ENCODE measurements at regions not wholly inside any gene's neighbourhood (a gene's known extent, or its start where the extent isn't known, plus 50 kb on each side); places are given as distances from the start of the nearest gene placed in this dataset.
A peak's percentile ranks its signal among the peaks of the same experiment; 100 is the strongest.

DNA sequence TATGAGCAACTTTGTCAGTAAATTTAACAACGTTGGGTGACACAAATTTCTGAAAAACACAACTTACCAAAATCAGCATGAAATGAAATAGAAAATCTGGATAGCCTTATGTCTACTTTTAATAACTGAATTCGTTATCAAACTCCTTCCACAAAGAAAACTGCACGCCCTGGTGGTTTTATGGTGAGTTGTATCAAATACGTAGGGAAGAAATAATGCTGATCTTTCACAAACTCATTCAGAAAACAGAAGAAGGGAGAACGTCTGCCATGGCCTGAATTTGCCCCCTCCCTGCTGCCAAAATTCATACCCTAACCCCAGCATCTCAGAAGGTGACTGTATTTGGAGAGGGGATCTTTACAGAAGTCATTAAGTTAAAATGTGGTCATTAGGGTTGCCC lies 50.0 kb upstream of the COL18A1 start:
- no peak overlapping the region for H3K4me2 ChIP-seq
- 68% methylated on average over 5 of the region's 5 CpGs for WGBS (ENCODE audit: missing lambda C conversion rate)
- FAIRE-seq (no peak), DNase-seq (ENCODE audit: low read depth in 1 of 2, low spot score in 1 of 2) (no peak), ATAC-seq (no peak)
- CTCF ChIA-PET: no interaction called here
- no peaks in the 10 kb centered on the region for H3K4me1 ChIP-seq
- no peak overlapping the region for H3K4me3 ChIP-seq
- POLR2A ChIA-PET: no interaction called here
- H3K9me3 ChIP-seq: no peaks in the 10 kb centered on the region
- TF ChIP-seq POLR2AphosphoS2 (conservative IDR thresholded peaks at IDR 0.05; ENCODE audit: low read length): no peak
- TF ChIP-seq CBX2 (IDR thresholded peaks at IDR 0.05; ENCODE audit: borderline replicate concordance, low read depth): no peak
- TF ChIP-seq FOSB (CRISPR knock-in tag; IDR thresholded peaks at IDR 0.05): no peak
- TF ChIP-seq, protein P1, sequence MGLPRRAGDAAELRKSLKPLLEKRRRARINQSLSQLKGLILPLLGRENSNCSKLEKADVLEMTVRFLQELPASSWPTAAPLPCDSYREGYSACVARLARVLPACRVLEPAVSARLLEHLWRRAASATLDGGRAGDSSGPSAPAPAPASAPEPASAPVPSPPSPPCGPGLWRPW (IDR thresholded peaks at IDR 0.05): no peak
- TF ChIP-seq MYC (IDR thresholded peaks at IDR 0.05; ENCODE audit: borderline replicate concordance, low read length): no peak
- peak; percentile 88 for TF ChIP-seq MAFK (IDR thresholded peaks at IDR 0.05; ENCODE audit: partially characterized antibody)
- no peak for TF ChIP-seq ZSCAN20 (CRISPR knock-in tag; IDR thresholded peaks at IDR 0.05)
- peak overlapping the region in 1 of 2 experiments; percentile 54; a peak in 2 of 6 replicates for H3K27ac ChIP-seq
